Stimulated activated effector memory CD8-positive, alpha-beta T cell treated with anti-CD3 and anti-CD28 coated beads, Interleukin-12 subunit alpha, Interleukin-12 subunit beta, amount 100 ng/mL, for 72 hours (primary cell): ENCODE measurements at regions not wholly inside any gene's neighbourhood (a gene's known extent, or its start where the extent isn't known, plus 50 kb on each side); places are given as distances from the start of the nearest gene placed in this dataset.

ENCODE experiments used
- ATAC-seq: fragments of 150-1000 bp; cut with Tn5 transposase; 2 replicates; pipeline ENCODE4 v1.10.0; 2021
- DNase-seq, 2 donors: peaks; one replicate each; pipeline ENCODE4 v3.0.0; 2021 to 2022; ENCODE audit warnings: low spot score in 2 of 2
- H3K27ac Mint-ChIP-seq: one replicate; pipeline ENCODE4 v1.8.0; 2022; ENCODE audit warnings: mild to moderate bottlenecking, mixed read lengths
- H3K36me3 Mint-ChIP-seq: one replicate; pipeline ENCODE4 v1.8.0; 2022; ENCODE audit warnings: mild to moderate bottlenecking, mixed read lengths
- H3K4me1 Mint-ChIP-seq: one replicate; pipeline ENCODE4 v1.8.0; 2022; ENCODE audit warnings: mixed read lengths
- H3K4me3 Mint-ChIP-seq: one replicate; pipeline ENCODE4 v1.8.0; 2022; ENCODE audit warnings: mild to moderate bottlenecking, mixed read lengths
- H3K9me3 Mint-ChIP-seq: one replicate; pipeline ENCODE4 v1.8.0; 2022; ENCODE audit warnings: mixed read lengths

- DNase-seq (no peak), ATAC-seq (no peak)
- Mint-ChIP-seq H3K4me3 (no peak overlapping the region), H3K9me3 (no peaks in the 10 kb centered on the region), H3K27ac (no peak overlapping the region), H3K36me3 (no peaks in the 10 kb centered on the region), H3K4me1 (no peaks in the 10 kb centered on the region)
These were observed 171.0 kb downstream of the OLFM1 start for GRCh38 chr9:135258461-135258860.

- Mint-ChIP-seq H3K4me1 (no peaks in the 10 kb centered on the region), H3K27ac (no peak overlapping the region), H3K9me3 (no peaks in the 10 kb centered on the region), H3K4me3 (no peak overlapping the region), H3K36me3 (no peaks in the 10 kb centered on the region)
- no peak for ATAC-seq
- DNase-seq, result no peak
These were observed 171.8 kb downstream of the OLFM1 start for GRCh38 chr9:135259273-135259672.

- ATAC-seq, result no peak
- Mint-ChIP-seq H3K4me1 (no peaks in the 10 kb centered on the region), H3K9me3 (no peaks in the 10 kb centered on the region), H3K36me3 (no peaks in the 10 kb centered on the region), H3K4me3 (no peak overlapping the region), H3K27ac (no peak overlapping the region)
- DNase-seq, result no peak
These were observed 173.0 kb downstream of the OLFM1 start for GRCh38 chr9:135260221-135261180.

DNA sequence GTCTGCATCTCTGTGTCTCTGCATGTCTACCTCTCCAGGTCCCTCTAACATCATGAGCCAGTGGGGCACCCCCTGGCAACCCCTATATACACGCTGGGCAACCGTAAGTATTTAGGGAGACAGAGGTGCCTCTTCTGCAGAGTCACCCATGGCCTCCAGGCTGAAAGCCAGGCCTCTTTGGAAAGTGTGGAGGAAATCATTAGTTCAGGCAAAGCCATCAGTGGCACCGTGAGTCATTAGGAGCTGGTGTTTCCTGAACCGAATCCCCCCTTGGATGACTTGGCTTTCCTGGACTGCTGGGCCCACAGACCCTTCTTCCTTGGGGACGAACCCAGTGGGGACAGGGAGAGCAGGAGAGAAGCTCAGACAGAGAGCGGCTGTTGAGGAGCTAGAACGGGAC is 174.8 kb downstream of the OLFM1 start:
- no peaks in the 10 kb centered on the region for H3K4me1 Mint-ChIP-seq
- no peaks in the 10 kb centered on the region for H3K36me3 Mint-ChIP-seq
- H3K9me3 Mint-ChIP-seq, result no peaks in the 10 kb centered on the region
- no peak overlapping the region for H3K27ac Mint-ChIP-seq
- no peak for ATAC-seq
- no peak overlapping the region for H3K4me3 Mint-ChIP-seq
- no peak for DNase-seq

DNA sequence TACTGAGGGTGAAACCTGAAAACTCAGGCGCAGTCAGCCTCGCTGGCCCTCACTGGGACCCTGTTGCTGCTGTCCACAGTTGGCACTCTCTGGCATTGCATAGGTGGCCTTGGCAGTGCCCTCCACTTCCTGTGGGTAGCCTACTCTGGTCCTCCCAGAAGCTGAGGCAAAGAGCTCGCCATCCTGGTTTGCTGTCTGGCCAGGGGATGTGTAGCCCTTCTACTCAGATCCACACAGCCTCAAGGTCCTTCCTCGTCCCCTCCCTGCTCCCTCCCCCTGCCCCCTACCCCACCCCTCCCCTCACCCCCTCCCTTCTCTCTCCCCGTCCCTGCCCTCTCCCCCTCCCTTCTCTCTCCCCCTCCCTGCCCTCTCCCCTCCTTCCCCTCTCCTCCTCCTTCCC is 176.0 kb downstream of the OLFM1 start:
- H3K9me3 Mint-ChIP-seq, result no peaks in the 10 kb centered on the region
- DNase-seq (no peak), ATAC-seq (no peak)
- no peak overlapping the region for H3K4me3 Mint-ChIP-seq
- H3K36me3 Mint-ChIP-seq, result no peaks in the 10 kb centered on the region
- no peak overlapping the region for H3K27ac Mint-ChIP-seq
- no peaks in the 10 kb centered on the region for H3K4me1 Mint-ChIP-seq

GRCh38 chr9:135265931-135266330 is 178.5 kb downstream of the OLFM1 start:
- no peak for DNase-seq
- Mint-ChIP-seq H3K9me3 (no peaks in the 10 kb centered on the region), H3K4me1 (no peaks in the 10 kb centered on the region), H3K27ac (no peak overlapping the region), H3K36me3 (no peaks in the 10 kb centered on the region), H3K4me3 (no peak overlapping the region)
- no peak for ATAC-seq

GRCh38 chr9:135267191-135267809 is 179.8 kb downstream of the OLFM1 start:
- no peaks in the 10 kb centered on the region for H3K36me3 Mint-ChIP-seq
- H3K9me3 Mint-ChIP-seq, result no peaks in the 10 kb centered on the region
- no peak overlapping the region for H3K4me3 Mint-ChIP-seq
- no peaks in the 10 kb centered on the region for H3K4me1 Mint-ChIP-seq
- DNase-seq (no peak), ATAC-seq (no peak)
- no peak overlapping the region for H3K27ac Mint-ChIP-seq

DNA sequence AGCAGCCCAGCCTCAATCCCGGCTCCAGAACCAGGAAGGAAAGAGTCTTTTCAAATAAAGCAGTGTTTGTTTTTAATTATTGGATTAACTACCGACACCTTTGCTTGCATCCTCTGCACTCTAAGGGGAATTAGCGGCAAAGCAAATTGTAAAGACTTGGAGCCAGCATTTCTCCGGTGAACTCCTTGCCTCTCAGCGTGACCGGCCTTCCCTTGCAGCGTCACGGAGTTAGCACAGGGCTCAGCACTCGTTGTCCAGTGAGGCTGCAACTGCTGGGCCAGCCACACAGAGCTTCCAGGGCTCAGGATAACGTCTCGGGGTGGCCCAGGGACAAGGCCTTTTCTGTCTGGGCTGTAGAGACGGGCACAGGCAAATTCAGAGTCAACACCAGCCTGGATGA is 180.6 kb downstream of the OLFM1 start:
- Mint-ChIP-seq H3K4me3 (no peak overlapping the region), H3K27ac (no peak overlapping the region)

DNA sequence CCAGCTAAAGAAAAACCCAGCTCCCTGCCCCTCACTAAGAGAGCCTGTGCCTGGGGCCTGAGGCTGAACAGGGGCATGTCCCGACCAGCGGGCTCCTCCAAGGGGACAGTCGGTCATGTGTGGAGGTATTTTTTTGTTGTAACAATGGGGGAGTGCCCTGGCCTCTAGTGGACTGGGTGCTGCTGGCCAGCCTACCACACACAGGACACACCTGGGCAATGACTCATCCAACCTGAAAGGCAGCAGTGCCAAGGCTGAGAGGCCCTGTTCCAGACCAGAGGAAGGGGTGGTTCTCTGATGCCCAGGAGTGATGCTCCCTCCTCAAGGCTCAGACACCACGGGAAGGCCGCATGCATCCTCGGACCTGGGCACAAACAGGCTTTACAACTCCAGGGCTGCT is 181.5 kb downstream of the OLFM1 start:
- Mint-ChIP-seq H3K9me3 (no peaks in the 10 kb centered on the region), H3K27ac (no peak overlapping the region), H3K36me3 (no peaks in the 10 kb centered on the region), H3K4me3 (no peak overlapping the region), H3K4me1 (no peaks in the 10 kb centered on the region)
- ATAC-seq (no peak), DNase-seq (no peak)

More for the DNA sequence above, 180.6 kb downstream of the OLFM1 start:
- H3K36me3 Mint-ChIP-seq, result no peaks in the 10 kb centered on the region
- H3K4me1 Mint-ChIP-seq, result no peaks in the 10 kb centered on the region
- DNase-seq (no peak), ATAC-seq (no peak)
- H3K9me3 Mint-ChIP-seq, result no peaks in the 10 kb centered on the region

DNA sequence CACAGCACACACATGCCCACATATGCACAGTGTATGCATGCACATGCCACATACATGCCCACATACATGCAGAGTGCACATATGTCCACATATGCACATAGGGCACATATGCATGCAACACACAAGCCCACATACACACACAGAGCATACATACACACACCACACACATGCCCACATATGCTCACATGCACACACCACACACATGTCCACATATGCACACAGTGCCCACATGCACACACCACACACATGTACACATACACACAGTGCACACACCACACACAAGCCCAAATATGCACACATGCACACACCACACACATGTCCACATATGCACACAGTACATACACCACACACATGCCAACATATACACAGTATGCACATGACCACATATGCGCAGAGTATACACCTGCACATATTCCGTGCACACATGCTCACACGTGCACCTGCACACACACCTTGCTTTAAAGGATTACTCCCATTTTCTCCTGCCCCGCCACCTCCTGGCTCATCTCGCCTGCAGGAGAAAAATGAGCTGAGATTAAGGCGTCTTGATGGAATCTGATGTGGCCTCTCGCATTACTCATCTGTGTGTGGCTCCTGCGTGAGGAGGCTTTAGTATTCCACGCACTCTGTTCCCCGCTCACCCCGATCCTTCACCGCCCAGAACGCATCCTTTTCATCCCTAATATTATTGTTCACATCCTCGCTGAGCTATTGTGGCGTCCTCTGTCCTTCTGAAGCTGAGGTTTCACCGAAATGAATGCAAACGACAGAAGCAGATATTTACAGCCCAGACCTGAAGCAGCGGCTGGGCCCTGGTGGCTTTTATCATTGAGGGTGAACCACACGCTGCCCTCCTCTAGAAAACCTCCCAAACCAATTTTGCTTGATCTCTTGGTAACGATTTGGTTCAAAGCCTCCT is 182.7 kb downstream of the OLFM1 start:
- DNase-seq (no peak), ATAC-seq (no peak)
- Mint-ChIP-seq H3K4me3 (no peak overlapping the region), H3K36me3 (no peaks in the 10 kb centered on the region), H3K4me1 (no peaks in the 10 kb centered on the region), H3K27ac (no peak overlapping the region), H3K9me3 (no peaks in the 10 kb centered on the region)

DNA sequence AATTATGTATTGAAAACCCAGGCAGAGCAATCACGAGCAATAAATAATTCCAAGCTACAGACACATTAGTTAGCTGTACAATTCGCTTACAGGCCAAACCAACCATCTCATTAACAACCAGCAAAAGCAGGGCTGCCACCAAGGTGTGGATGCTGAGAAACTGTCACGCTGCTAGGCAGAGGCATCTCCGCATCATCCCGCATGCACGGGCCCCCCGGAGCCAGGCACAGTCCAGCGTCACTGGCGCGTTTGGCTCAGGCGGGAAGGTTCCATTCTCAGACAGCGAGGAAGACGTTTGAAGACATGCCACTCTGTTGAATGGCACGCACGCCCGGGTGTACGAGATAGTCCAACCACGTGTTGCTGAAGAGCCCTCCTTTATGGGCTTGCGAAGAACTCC is 184.0 kb downstream of the OLFM1 start:
- Mint-ChIP-seq H3K4me1 (no peaks in the 10 kb centered on the region), H3K27ac (no peak overlapping the region), H3K4me3 (no peak overlapping the region), H3K9me3 (no peaks in the 10 kb centered on the region), H3K36me3 (no peaks in the 10 kb centered on the region)
- DNase-seq (no peak), ATAC-seq (no peak)

DNA sequence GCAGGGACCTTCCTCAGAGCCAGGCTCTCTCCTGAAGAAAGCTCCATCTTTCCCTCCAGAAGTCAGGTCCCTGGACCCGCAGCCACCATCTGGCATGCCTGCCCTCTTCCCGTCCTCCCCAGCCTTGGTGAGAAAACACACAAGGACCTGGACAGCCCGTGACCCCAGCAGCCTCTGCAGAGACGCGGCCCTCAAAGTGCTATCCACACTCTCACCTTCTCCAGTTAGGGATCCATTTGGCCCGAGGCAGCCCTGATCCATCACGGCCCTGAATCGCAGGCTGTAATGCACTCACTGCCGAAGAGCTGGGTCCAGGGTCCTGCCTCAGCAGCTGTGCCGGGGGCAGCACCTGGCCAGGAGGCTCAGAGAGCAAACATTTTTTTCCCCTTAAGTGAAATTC is 185.1 kb downstream of the OLFM1 start:
- no peaks in the 10 kb centered on the region for H3K36me3 Mint-ChIP-seq
- no peak overlapping the region for H3K27ac Mint-ChIP-seq
- H3K9me3 Mint-ChIP-seq, result no peaks in the 10 kb centered on the region
- H3K4me3 Mint-ChIP-seq, result no peak overlapping the region
- ATAC-seq, result no peak
- no peak for DNase-seq
- H3K4me1 Mint-ChIP-seq, result no peaks in the 10 kb centered on the region

DNA sequence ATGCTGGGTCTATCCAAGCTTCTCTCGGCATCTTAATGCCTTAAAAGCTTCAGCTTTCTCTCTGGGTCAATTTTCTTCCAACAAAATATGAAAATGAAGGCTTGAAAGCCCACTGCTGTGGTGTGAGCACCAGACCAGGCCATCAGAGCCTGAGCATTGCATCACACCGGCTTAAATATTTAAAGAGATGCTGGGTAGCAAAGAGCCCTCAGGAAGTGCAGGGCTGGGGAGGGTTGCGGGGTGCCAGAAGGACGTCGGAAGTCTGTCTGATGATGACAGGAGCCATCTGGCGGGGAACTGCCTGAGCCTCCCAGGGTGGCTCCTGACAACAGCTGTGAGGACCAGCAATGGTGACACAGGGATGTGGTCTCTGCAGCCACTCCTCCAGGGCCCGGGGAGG is 185.5 kb downstream of the OLFM1 start:
- H3K4me1 Mint-ChIP-seq, result no peaks in the 10 kb centered on the region
- H3K9me3 Mint-ChIP-seq, result no peaks in the 10 kb centered on the region
- ATAC-seq, result no peak
- H3K4me3 Mint-ChIP-seq, result no peak overlapping the region
- H3K36me3 Mint-ChIP-seq, result no peaks in the 10 kb centered on the region
- DNase-seq, result no peak
- H3K27ac Mint-ChIP-seq, result no peak overlapping the region

DNA sequence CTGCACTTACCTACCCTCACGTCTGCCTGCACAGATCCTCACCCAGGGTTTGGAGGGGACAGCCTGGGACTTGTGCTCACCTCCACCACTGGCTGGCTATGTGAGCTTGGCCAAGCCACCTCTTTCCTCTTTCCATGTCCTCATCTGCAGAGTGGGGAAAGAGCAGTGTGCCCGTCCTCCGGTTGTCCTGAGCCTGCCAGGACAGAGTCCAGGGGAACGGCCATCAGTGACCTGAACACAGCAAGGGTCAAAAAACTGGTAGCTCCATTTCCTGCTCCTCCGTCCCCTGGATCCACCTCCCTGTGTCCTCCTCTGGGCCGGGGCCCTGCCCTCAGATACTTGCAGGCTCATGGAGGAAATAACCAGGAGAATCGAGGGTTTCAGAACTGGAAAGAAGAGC is 187.7 kb downstream of the OLFM1 start:
- Mint-ChIP-seq H3K4me3 (no peak overlapping the region), H3K9me3 (no peaks in the 10 kb centered on the region), H3K36me3 (no peaks in the 10 kb centered on the region), H3K27ac (no peak overlapping the region), H3K4me1 (no peaks in the 10 kb centered on the region)
- DNase-seq (no peak), ATAC-seq (no peak)

DNA sequence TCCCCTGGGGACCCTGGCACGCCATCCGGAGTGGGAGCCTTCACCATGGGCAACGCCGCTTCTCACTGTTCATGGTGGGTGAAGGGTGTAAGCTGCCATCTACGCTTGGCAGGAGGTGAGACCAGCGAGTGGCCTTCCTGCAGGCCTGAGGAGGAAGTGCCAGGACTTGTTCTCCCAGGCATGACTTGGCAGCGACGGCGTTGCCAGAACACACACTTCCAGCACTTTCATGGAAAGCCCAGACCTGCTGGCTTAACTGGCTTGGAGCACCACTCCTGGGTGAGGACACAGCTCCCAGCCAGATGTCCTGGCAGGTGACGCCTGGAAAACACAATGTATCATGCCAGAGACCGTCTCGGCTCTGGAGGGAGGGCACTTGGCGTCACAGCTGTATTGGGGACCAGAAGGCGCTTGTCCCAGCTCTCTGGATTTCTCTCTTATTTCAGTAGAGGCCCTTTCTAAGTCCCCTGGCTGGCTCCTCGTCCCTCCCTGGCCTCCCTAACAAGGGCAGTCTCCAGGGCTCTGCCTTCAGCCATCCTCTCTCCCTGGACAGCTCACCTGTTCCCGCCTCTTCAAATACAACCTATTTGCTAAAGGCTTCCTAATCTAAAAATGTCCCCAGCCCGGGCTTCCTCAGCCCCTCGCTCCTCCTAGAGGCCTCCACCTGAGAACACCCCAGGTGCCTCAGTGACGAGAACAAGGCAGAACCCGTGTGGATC is 188.3 kb downstream of the OLFM1 start:
- Mint-ChIP-seq H3K4me3 (no peak overlapping the region), H3K4me1 (no peaks in the 10 kb centered on the region), H3K36me3 (no peaks in the 10 kb centered on the region), H3K9me3 (no peaks in the 10 kb centered on the region), H3K27ac (no peak overlapping the region)
- ATAC-seq, result no peak
- no peak for DNase-seq
